ENCODE measurements at regions not wholly inside any gene's neighbourhood (a gene's known extent, or its start where the extent isn't known, plus 50 kb on each side); places are given as distances from the start of the nearest gene placed in this dataset.

DNA sequence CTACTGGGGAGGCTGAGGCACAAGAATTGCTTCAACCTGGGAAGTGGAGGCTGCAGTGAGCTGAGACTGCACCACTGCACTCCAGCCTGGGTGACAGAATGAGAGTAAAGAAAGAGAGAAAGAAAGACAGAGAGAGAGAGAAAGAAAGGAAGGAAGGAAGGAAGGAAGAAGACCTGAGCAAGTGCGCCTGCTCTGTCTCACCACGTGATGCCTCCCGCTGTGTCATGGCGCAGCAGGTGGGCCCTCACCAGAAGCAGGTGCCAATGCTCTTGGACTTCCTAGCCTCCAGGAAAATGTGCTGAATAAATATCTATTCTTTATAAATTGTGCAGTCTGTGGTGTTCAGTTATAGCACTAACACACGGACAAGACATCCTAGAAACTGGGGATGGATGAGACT, 270.0 kb downstream of the CYP26B1 start (continued):
- TF ChIP-seq HDAC2 (IDR thresholded peaks at IDR 0.05; ENCODE audit: borderline replicate concordance in 1 of 2, low read depth in 2 of 2, low read length in 2 of 2) = no peak
- TF ChIP-seq GTF2F1 (IDR thresholded peaks at IDR 0.05; ENCODE audit: borderline replicate concordance, low read depth, low read length) = no peak
- no peak for TF ChIP-seq RNF2 (IDR thresholded peaks at IDR 0.05; ENCODE audit: borderline replicate concordance, low read depth, low read length, missing control alignments, poor library complexity, severe bottlenecking)
